Skeletal muscle satellite cell (primary cell): ENCODE measurements at regions not wholly inside any gene's neighbourhood (a gene's known extent, or its start where the extent isn't known, plus 50 kb on each side); places are given as distances from the start of the nearest gene placed in this dataset.

Experiments
- H3K27me3 ChIP-seq: 2 replicates; pipeline ENCODE4 v1.7.0; 2013; ENCODE audit warnings: low read length; ENCODE audit not compliant: control insufficient read depth, insufficient read depth
- H3K36me3 ChIP-seq: 2 replicates; pipeline ENCODE4 v1.7.0; 2013; ENCODE audit warnings: mild to moderate bottlenecking, control low read depth, low read length; ENCODE audit not compliant: insufficient read depth
- H3K4me1 ChIP-seq: 2 replicates; pipeline ENCODE4 v1.7.0; 2013; ENCODE audit warnings: low read length; ENCODE audit not compliant: control insufficient read depth, insufficient read depth
- H3K4me2 ChIP-seq: 2 replicates; pipeline ENCODE4 v1.7.0; 2013; ENCODE audit warnings: mild to moderate bottlenecking, low read length
- H3K4me3 ChIP-seq: 2 replicates; pipeline ENCODE4 v1.7.0; 2013; ENCODE audit warnings: low read length
- H3K9ac ChIP-seq: 2 replicates; pipeline ENCODE4 v1.7.0; 2013; ENCODE audit warnings: mild to moderate bottlenecking, low read depth, low read length, moderate library complexity
- H3K9me3 ChIP-seq: replicated peaks from 2 replicates; pipeline ENCODE4 v1.7.0; 2013; ENCODE audit warnings: mild to moderate bottlenecking, control low read depth, low read length

GRCh38 chr2:182585430-182585829, 130.6 kb upstream of the DNAJC10 start:
- H3K9ac ChIP-seq = no peak overlapping the region
- H3K36me3 ChIP-seq = no peaks in the 10 kb centered on the region
- H3K4me2 ChIP-seq = no peak overlapping the region
- H3K4me1 ChIP-seq = peaks cover 23% of the 10 kb centered on the region
- H3K9me3 ChIP-seq = no peaks in the 10 kb centered on the region
- no peaks in the 10 kb centered on the region for H3K27me3 ChIP-seq
- H3K4me3 ChIP-seq = no peak overlapping the region

GRCh38 chr2:182586426-182586825, 129.6 kb upstream of the DNAJC10 start:
- no peaks in the 10 kb centered on the region for H3K27me3 ChIP-seq
- H3K4me2 ChIP-seq = no peak overlapping the region
- H3K4me1 ChIP-seq = peaks cover 16% of the 10 kb centered on the region
- H3K9me3 ChIP-seq = no peaks in the 10 kb centered on the region
- no peaks in the 10 kb centered on the region for H3K36me3 ChIP-seq
- no peak overlapping the region for H3K9ac ChIP-seq
- H3K4me3 ChIP-seq = no peak overlapping the region

DNA sequence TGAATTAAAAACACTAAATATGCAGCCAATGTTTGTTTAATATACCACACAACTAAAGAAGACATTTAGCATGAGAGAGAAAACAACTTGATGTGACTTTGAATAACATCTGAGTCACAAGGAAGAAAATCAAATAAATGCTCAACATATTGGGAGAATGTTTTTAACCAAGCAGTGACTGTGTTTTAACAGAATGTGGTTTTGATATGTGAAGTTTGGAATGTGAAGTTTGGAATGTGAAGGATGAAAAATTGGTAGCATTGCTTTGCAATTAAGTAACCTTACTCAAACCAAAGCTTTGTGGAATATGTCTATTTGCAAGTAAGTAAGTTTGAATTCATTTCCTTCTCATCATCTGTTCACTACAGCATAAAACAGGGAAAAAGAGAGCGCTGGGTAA, 128.2 kb upstream of the DNAJC10 start:
- no peaks in the 10 kb centered on the region for H3K27me3 ChIP-seq
- H3K36me3 ChIP-seq = no peaks in the 10 kb centered on the region
- peak overlapping the region; percentile 73 for H3K9ac ChIP-seq
- H3K4me2 ChIP-seq = peak overlapping the region; percentile 41
- no peaks in the 10 kb centered on the region for H3K9me3 ChIP-seq
- no peak overlapping the region for H3K4me3 ChIP-seq
- H3K4me1 ChIP-seq = peaks cover 19% of the 10 kb centered on the region

GRCh38 chr2:182589121-182589520, 126.9 kb upstream of the DNAJC10 start:
- no peaks in the 10 kb centered on the region for H3K36me3 ChIP-seq
- no peak overlapping the region for H3K4me3 ChIP-seq
- H3K9ac ChIP-seq = no peak overlapping the region
- no peaks in the 10 kb centered on the region for H3K9me3 ChIP-seq
- H3K4me1 ChIP-seq = peaks cover 32% of the 10 kb centered on the region
- H3K27me3 ChIP-seq = no peaks in the 10 kb centered on the region
- no peak overlapping the region for H3K4me2 ChIP-seq

- Histone ChIP-seq H3K4me1 (peaks cover 47% of the 10 kb centered on the region), H3K27me3 (no peaks in the 10 kb centered on the region), H3K4me3 (no peak overlapping the region)
Measured at GRCh38 chr2:182591774-182592173, 124.3 kb upstream of the DNAJC10 start.

DNA sequence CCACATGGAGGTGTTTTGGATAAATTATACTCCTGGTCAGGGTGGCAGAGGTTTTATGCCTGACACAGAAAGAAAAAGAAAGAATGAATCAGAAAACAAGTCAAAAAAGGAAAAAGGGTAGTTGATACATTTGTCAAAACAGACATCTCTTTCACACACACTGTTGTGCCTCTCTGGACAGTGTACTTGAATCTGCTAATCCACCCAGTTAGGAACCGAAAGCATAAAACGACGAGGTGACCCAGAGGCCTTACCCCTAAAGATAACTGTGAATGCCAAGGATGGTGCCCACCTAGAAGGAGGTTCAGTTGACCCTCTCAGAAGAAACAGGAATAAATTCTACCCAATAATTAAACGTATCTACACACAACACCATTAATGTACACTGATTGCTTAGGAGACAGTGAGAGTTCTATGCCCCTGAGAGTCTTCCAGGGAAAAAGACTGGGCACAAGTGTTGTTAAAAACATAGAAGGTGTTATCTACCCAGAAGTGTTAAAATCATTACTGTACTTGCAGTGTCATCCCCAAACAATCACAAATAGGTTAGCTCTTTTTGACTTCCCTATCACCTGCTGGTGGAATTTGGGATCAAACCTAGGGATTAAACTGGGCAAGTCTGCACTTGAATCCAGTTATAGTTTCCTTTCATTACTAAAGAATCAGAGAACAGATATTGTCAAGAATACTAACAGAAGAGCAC, 123.2 kb upstream of the DNAJC10 start:
- H3K4me3 ChIP-seq = no peak overlapping the region
- peak overlapping the region; percentile 55 for H3K4me2 ChIP-seq
- no peak overlapping the region for H3K9ac ChIP-seq
- peaks cover 38% of the 10 kb centered on the region for H3K4me1 ChIP-seq
- H3K36me3 ChIP-seq = no peaks in the 10 kb centered on the region
- no peaks in the 10 kb centered on the region for H3K27me3 ChIP-seq
- H3K9me3 ChIP-seq = no peaks in the 10 kb centered on the region

More at GRCh38 chr2:182591774-182592173, 124.3 kb upstream of the DNAJC10 start:
- Histone ChIP-seq H3K36me3 (no peaks in the 10 kb centered on the region), H3K4me2 (no peak overlapping the region), H3K9me3 (no peaks in the 10 kb centered on the region), H3K9ac (no peak overlapping the region)

DNA sequence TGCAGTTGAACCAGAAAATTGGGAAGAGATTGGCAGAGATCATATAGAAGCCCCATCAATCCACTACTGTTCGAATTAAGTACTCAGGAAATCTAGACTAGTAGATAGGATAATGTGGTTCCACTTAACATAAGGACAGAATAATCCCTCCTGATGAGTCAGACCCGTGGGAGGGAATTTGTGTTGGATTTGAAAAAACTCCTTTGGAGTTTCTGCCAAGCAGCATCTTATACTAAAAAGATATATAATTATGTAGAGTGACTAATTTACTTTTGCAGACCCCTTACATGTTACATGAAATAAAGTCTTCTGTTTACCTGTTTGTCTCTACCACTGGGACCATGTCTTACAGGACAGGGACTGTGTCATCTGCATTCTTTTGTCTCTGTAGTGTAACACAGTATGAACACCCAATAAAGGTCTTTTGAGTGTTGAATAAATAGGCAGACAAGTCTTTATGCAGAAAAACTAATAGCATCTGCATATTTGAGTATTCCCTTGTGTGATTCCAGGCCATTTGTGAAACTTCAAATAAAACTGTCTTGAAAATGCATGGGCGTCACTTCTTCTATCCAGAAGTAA, 122.6 kb upstream of the DNAJC10 start:
- Histone ChIP-seq H3K36me3 (no peaks in the 10 kb centered on the region), H3K4me3 (peak overlapping the region; percentile 12), H3K9ac (peak overlapping the region; percentile 11), H3K27me3 (no peaks in the 10 kb centered on the region), H3K9me3 (no peaks in the 10 kb centered on the region), H3K4me1 (peaks cover 32% of the 10 kb centered on the region), H3K4me2 (peak overlapping the region; percentile 55)

DNA sequence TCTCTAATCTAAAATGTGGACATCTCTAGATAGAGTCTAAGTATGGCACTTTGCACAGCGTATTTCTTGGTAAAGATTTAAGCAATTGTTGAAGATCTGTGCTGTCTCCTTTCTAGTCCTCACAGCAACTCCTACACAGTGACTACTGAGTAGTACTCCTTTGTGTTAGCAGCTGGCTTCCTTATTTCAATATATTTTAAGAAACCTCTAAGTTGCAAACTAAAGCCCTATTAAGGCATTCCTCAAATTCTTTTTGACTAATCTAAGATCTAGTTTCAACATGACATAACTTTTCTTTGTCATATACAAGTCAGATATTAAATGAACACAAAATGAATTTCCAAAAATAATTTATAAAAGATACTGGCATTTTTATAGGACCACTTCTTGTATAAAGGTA, 121.8 kb upstream of the DNAJC10 start:
- no peaks in the 10 kb centered on the region for H3K36me3 ChIP-seq
- peak overlapping the region; percentile 11 for H3K9ac ChIP-seq
- no peaks in the 10 kb centered on the region for H3K27me3 ChIP-seq
- H3K4me3 ChIP-seq = no peak overlapping the region
- H3K4me2 ChIP-seq = peak overlapping the region; percentile 37
- H3K9me3 ChIP-seq = no peaks in the 10 kb centered on the region
- H3K4me1 ChIP-seq = peaks cover 32% of the 10 kb centered on the region

DNA sequence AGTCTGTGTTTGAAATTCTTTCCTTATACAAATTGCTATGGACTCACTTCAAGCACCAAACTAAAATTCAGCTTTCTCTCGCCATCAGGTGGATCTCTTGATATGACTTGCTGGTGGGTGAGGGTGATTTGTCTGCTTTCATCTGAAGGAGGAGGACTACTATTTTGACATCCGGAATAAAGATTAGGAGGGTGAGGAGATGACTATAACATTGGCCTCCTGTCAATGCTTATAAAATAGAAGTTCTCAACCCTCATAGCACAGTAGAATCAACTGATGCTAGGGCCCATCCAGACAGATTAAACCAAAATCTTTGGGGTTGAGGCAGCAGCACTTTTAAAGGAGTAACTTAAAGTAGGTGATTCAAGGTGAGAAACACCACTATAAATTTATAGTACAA, 120.4 kb upstream of the DNAJC10 start:
- H3K27me3 ChIP-seq = no peaks in the 10 kb centered on the region
- peaks cover 32% of the 10 kb centered on the region for H3K4me1 ChIP-seq
- H3K36me3 ChIP-seq = no peaks in the 10 kb centered on the region
- H3K9me3 ChIP-seq = no peaks in the 10 kb centered on the region
- H3K4me3 ChIP-seq = no peak overlapping the region
- H3K9ac ChIP-seq = no peak overlapping the region
- no peak overlapping the region for H3K4me2 ChIP-seq

- Histone ChIP-seq H3K27me3 (no peaks in the 10 kb centered on the region), H3K9ac (no peak overlapping the region), H3K4me2 (no peak overlapping the region), H3K36me3 (no peaks in the 10 kb centered on the region), H3K9me3 (no peaks in the 10 kb centered on the region), H3K4me3 (no peak overlapping the region), H3K4me1 (peaks cover 30% of the 10 kb centered on the region)
Measured at GRCh38 chr2:182597570-182598295, 118.3 kb upstream of the DNAJC10 start.

GRCh38 chr2:182598626-182599025, 117.4 kb upstream of the DNAJC10 start:
- H3K36me3 ChIP-seq = no peaks in the 10 kb centered on the region
- no peaks in the 10 kb centered on the region for H3K27me3 ChIP-seq
- H3K4me2 ChIP-seq = no peak overlapping the region
- no peak overlapping the region for H3K4me3 ChIP-seq
- H3K9me3 ChIP-seq = no peaks in the 10 kb centered on the region
- H3K4me1 ChIP-seq = peaks cover 21% of the 10 kb centered on the region
- no peak overlapping the region for H3K9ac ChIP-seq
